Activated naive CD8-positive, alpha-beta T cell treated with anti-CD3 and anti-CD28 coated beads, Interleukin-2, amount 50 U/mL, for 16 hours (primary cell): ENCODE measurements at regions not wholly inside any gene's neighbourhood (a gene's known extent, or its start where the extent isn't known, plus 50 kb on each side); places are given as distances from the start of the nearest gene placed in this dataset.

Experiments used
- DNase-seq: peaks from one replicate; pipeline ENCODE4 v3.0.0-alpha.2; 2020; ENCODE audit warnings: low read depth, low spot score

- DNase-seq = no peak
These were observed 100.5 kb downstream of the PALM2AKAP2 start for GRCh38 chr9:109880276-109881169.

GRCh38 chr9:109883623-109884022 lies 103.6 kb downstream of the PALM2AKAP2 start:
- DNase-seq = no peak

DNA sequence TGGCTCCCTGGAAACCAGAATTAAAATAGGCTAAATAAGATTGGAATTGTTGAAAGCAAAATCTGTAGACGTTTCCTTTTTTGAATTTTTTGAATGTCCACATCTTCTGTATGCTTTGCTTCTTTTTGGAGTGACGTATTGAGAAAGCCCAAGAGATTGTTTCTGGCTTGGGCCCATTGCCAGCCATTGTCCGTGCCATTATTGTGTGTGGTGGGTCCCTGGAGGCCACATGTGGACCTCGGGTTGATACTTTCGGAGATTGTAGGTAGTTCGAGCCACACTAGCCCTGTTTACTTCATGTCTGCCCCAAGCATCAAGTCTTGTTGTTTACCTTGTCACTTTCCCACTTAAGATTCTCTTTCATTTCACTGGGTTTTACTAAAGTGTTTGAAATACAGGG lies 106.0 kb downstream of the PALM2AKAP2 start:
- DNase-seq = no peak

DNA sequence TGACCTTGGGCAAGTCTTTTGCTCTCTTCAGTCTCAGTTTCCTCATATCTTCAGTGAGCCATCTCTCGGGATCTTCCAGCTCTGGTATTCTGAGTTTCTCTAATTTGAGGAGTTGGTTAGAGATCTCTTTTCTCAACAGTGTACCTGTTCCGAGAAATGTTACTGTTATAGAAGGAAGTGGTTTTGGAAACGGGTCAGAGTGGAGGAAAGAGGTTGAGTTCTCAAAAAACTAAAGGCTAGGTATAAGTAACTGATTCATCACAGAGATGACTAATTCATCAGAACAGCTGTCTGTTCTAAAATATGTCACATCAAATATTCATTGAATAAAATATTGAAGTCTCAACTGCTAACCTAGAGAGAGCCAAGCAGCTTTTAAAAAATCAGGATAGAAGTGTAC lies 106.6 kb downstream of the PALM2AKAP2 start:
- DNase-seq = no peak

DNA sequence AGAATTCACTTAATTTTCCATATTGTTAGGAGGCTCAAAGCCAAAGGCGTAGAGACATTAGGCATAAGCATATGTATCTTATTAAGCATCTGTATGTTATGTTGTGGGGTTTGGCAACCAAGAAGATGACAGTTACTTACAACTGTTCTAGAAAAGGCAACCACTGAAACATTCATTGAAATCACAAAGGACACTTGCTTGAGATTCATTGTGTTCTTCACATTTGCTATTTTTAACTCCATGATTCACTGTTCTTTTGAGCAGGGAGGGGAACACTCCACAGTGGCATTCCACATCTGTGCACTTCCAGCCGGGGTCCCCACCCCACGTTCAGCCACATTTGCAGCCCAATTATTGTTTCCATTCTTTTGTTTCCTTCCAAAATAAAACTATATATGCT lies 107.1 kb downstream of the PALM2AKAP2 start:
- no peak for DNase-seq

GRCh38 chr9:109888695-109889094 lies 108.7 kb downstream of the PALM2AKAP2 start:
- no peak for DNase-seq

DNA sequence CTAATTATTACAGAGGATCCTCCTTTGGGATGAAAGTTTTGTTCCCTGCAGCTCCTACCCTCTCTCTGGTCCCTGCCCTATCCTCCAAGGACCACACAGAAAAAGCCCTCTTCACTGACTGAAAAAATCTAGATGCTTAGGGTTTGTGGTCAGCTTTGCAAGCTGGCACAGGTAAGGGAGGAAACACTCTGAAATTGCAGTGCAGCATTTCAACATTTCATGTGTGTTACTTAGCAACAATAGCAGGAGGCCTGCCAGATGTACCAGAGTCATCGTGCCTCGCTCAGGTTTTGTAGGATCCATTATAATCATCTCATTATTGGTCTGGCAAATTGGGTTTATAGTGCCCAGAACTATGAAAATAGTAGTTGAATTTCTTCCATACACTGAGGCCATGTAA lies 109.5 kb downstream of the PALM2AKAP2 start:
- no peak for DNase-seq

- no peak for DNase-seq
These were observed 113.2 kb downstream of the PALM2AKAP2 start for GRCh38 chr9:109893241-109893640.

DNA sequence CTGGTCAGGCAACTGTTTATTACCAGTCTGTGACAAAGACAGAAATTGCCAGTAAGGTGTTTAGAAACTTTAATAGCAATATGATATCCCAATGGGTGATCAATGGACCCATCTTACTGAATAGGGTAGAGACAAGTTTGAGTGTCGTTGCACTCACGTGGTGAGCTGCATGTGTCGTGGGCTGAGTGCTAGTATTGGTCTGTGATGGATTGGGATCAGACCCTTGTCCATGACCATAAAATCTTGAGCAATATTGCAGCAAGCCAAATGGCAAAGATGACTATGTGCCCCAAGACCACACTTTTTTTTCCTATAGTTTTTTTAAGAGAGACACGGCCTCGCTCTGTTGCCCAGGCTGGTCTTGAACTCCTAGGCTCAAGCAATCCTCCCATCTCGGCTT lies 114.5 kb downstream of the PALM2AKAP2 start:
- DNase-seq = no peak

DNA sequence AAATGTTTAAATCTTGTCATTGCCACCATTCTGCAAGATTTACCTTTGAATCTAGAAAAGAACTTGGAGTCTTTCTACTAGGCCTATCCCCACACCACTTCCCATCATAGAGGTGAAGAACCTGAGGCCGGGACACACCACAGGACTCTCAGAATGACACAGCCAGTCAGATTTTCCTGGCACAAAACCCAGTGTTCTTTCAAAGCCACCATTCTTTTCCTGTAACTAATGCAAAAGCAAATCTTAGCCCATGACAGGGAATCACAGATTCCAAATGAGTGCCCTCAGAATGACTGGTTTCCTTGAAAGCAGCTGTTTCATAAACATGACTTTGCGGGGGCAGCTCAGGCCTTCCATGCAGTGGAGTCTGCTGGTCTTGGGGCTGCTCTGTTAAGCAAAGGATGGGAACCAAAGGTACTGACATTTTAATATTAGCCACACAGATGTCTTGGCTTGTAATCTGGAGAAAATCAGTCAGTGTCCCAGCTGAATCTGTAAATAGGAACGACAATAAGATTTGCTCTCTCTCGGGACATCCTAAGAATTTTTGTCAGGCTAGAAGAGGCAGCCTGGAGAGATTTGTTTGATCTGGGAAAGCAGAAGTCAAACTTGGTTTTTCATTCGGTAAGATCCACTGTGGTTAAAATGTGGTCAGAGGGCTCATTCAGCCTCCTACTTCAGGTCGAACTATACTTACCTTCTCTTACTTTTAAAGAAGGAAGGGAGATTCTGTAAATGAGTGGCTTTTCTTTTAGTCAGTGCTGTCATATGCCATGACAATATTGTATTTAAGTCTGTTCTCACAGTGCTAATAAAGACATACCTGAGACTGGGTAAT lies 115.1 kb downstream of the PALM2AKAP2 start:
- no peak for DNase-seq

DNA sequence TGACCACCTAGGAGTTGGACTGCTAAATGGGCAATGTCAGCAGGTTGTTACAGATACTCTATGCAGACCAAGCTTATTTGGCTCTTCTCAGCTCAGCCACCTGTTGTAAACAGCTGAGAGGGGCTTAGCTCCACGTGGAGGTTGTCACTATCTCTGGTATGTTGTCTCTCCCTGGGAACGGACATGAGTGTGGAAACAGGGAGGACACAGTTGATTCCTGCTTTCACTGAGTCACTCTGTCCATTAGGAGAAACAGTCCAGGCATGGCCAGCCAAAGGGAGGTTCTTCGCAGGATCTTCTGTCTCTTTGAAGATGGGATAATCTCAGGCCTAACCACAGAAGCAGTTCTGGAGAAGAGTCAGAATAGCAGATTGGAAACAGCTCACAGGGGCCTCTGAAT lies 121.2 kb downstream of the PALM2AKAP2 start:
- no peak for DNase-seq

DNA sequence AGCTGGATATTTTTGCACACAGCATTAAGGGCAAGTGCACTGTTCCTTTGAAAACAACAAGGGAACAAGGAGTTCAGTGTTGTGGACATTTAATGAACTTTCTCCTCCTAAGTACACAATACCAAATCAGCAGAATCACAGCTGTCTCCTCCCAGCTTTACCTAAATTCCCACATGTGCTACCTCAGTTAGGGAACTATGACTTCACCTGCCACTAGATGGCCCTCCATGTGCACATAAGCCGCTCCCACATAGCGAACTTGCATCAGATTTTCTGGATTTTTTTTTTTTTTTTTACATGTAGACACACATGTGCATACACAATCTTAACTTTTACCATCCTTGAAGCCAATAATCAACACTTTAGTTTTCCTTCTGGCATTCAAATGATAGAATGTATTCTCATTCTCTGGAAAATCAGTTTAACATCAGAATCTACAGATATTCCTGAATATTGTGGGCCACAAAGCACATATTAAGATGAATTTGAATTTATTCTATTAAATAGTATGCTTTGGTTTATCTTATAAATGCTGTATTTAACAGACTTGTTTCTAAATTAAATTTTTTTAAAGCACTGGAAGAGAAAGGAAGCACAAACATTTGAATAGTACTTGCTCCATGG lies 123.6 kb downstream of the PALM2AKAP2 start:
- peak; percentile 18 for DNase-seq

DNA sequence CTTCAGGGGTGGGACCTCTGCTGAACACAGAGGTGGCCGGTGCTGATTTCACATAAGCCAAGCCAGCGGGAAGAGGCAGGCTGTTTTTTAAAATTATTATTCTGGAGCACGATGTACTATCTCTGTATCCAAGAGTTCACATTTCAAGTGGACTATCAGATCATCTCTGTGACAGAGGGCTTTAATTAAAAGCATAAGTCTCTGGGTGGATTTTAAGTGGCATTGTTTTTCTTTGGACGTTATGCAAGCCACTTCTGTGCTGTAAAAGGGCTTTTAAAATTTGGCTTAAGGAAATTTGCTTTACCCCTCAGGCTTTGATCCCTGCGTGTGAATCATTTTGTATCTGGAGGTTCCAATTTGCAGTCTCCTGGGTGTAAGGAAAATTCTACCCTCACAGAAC lies 124.7 kb downstream of the PALM2AKAP2 start:
- DNase-seq = no peak

GRCh38 chr9:109905472-109905871 lies 125.5 kb downstream of the PALM2AKAP2 start:
- no peak for DNase-seq

- DNase-seq = no peak
These were observed 126.9 kb downstream of the PALM2AKAP2 start for GRCh38 chr9:109906766-109907382.

DNA sequence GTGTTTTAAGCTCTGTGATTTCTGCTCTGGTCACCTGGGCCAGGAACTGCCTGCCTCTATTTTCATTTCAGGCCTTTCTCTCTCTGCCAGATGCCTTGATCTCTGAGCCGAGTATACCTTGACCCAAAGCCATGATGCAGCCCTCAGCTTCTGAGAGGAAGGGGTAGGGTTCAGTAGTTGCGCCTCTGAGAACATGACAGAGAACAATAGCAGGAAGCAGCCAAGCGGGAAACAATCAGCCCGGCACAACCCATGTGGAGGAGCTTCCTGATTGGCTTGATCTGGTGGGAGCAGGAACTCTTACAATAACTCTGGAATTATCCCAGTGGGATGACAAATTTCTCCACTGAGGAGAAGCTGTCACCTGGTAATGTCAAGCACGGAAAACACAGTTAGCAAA lies 127.4 kb downstream of the PALM2AKAP2 start:
- DNase-seq = no peak

DNA sequence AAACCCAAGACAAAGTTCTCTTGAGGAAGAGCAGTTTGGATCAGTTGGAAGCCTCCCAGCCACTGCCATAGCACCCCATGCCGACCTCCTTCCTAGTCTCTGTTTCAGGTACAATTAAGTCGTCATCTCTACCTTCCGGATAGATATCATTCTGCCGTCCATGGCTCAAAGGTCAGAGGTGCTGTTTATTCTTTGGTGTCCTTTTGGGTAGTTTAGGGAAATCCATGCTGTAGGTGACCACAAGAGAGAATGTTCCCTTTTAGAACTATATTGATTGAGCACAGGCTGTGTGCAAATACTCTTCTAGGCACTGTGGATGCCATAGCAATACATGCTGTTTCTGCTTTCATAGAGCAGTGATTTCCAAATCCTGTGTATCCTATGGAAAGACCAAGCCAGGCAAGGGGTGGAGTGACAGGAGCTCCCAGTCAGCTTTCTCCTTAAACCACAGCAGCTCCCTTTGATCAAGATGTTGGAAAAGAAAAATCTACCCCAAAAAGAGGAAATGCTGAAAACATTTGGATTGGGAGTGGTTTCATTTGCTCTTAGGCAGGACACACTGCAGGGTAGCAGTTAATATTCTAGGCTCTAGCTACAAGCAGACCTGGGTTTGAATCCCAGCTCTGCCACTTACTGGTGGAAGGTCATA lies 127.9 kb downstream of the PALM2AKAP2 start:
- no peak for DNase-seq

GRCh38 chr9:109908459-109909390 lies 128.7 kb downstream of the PALM2AKAP2 start:
- no peak for DNase-seq

GRCh38 chr9:109910671-109911518 lies 130.9 kb downstream of the PALM2AKAP2 start:
- DNase-seq = no peak
